GM21390 (cell line): ENCODE measurements at regions not wholly inside any gene's neighbourhood (a gene's known extent, or its start where the extent isn't known, plus 50 kb on each side); places are given as distances from the start of the nearest gene placed in this dataset.
"Not testable (repeated sequence)": the region's sequence is repeated elsewhere in the genome, so short reads cannot be mapped to it uniquely, and the experiment has no call there.

ENCODE experiments used
- ATAC-seq: cut with Tn5 transposase; IDR thresholded peaks from one replicate; pipeline ENCODE4 v1.9.1; 2021; ENCODE audit not compliant: unreplicated experiment

GRCh38 chr11:104776501-104777170, 121.6 kb downstream of the CASP12 start:
- no peak for ATAC-seq

GRCh38 chr11:104774578-104774977, 123.7 kb downstream of the CASP12 start:
- ATAC-seq = no peak

- ATAC-seq = no peak
These were observed 125.4 kb downstream of the CASP12 start for GRCh38 chr11:104772806-104773241.

GRCh38 chr11:104771763-104772162, 126.5 kb downstream of the CASP12 start:
- no peak for ATAC-seq

- ATAC-seq = not testable (repeated sequence)
These were observed 127.2 kb downstream of the CASP12 start for GRCh38 chr11:104771046-104771445.

- no peak for ATAC-seq
These were observed 132.7 kb downstream of the CASP12 start for GRCh38 chr11:104765401-104766095.

GRCh38 chr11:104764710-104765045, 133.6 kb downstream of the CASP12 start:
- ATAC-seq = peak; percentile 56

- ATAC-seq = peak; percentile 66
These were observed 134.1 kb downstream of the CASP12 start for GRCh38 chr11:104763930-104764709.

GRCh38 chr11:104761511-104761910, 136.7 kb downstream of the CASP12 start:
- ATAC-seq = no peak

GRCh38 chr11:104759464-104759863, 138.8 kb downstream of the CASP12 start:
- no peak for ATAC-seq

- ATAC-seq = no peak
These were observed 159.3 kb downstream of the CASP12 start for GRCh38 chr11:104738918-104739317.

GRCh38 chr11:104738208-104738607, 160.1 kb downstream of the CASP12 start:
- ATAC-seq = no peak

GRCh38 chr11:104736502-104736901, 161.8 kb downstream of the CASP12 start:
- no peak for ATAC-seq

- ATAC-seq = no peak
These were observed 163.3 kb downstream of the CASP12 start for GRCh38 chr11:104734998-104735397.

- ATAC-seq = no peak
These were observed 166.4 kb downstream of the CASP12 start for GRCh38 chr11:104731890-104732289.

- no peak for ATAC-seq
These were observed 169.3 kb downstream of the CASP12 start for GRCh38 chr11:104728927-104729326.

GRCh38 chr11:104727768-104728167, 170.5 kb downstream of the CASP12 start:
- no peak for ATAC-seq

GRCh38 chr11:104727095-104727494, 171.2 kb downstream of the CASP12 start:
- ATAC-seq = no peak

- ATAC-seq = no peak
These were observed 172.4 kb downstream of the CASP12 start for GRCh38 chr11:104725796-104726408.

GRCh38 chr11:104713401-104713800, 184.9 kb downstream of the CASP12 start:
- ATAC-seq = no peak

GRCh38 chr11:104705490-104706190, 192.6 kb downstream of the CASP12 start:
- ATAC-seq = peak; percentile 99
